ENCODE measurements at regions not wholly inside any gene's neighbourhood (a gene's known extent, or its start where the extent isn't known, plus 50 kb on each side); places are given as distances from the start of the nearest gene placed in this dataset.
"Not testable (repeated sequence)": the region's sequence is repeated elsewhere in the genome, so short reads cannot be mapped to it uniquely, and the experiment has no call there.

GRCh38 chr1:149284773-149285172 is 181.4 kb upstream of the NBPF9 start:
- H3K9me3 ChIP-seq (replicated peaks; ENCODE audit: control insufficient read depth, insufficient read depth, low read length); H3K4me2 ChIP-seq (ENCODE audit: control insufficient read depth, insufficient read depth); H3K36me3 ChIP-seq (ENCODE audit: control insufficient read depth in 2 of 2, insufficient read depth in 2 of 2, low read length in 1 of 2); SMC1A ChIA-PET (ENCODE audit: uncharacterized antibody, unreplicated experiment); H3K27me3 ChIP-seq (replicated peaks in 1 of 2; ENCODE audit: control insufficient read depth in 2 of 2, insufficient read depth in 2 of 2, low read length in 1 of 2); CTCF ChIA-PET; in situ Hi-C loops (cut with MboI); DNase-seq (ENCODE audit: low read depth, low spot score); H3K27ac ChIP-seq (ENCODE audit: control insufficient read depth, insufficient read depth); H3K4me3 ChIP-seq; H3K79me2 ChIP-seq (ENCODE audit: control insufficient read depth, insufficient read depth, low read length); POLR2A ChIA-PET; H4K20me1 ChIP-seq (ENCODE audit: control insufficient read depth, insufficient read depth); RAD21 ChIA-PET (ENCODE audit: unreplicated experiment); H3K4me1 ChIP-seq (ENCODE audit: control insufficient read depth, insufficient read depth, low read length); H3K9ac ChIP-seq (ENCODE audit: control insufficient read depth, insufficient read depth, low read length); BruUV-seq (replicated peaks); FAIRE-seq; intact Hi-C loops (cut with micrococcal nuclease; ENCODE audit: unreplicated experiment); H2AFZ ChIP-seq (ENCODE audit: control insufficient read depth, low read depth, low read length): not testable (repeated sequence)
- no CpG with 5 or more reads among the region's 4 CpGs for WGBS (ENCODE audit: insufficient coverage, insufficient replicate concordance, low lambda C conversion rate, missing lambda C conversion rate)
- peak; percentile 14; the same call in 2 of the 3 replicates for ATAC-seq

GRCh38 chr1:149285205-149285604 is 181.9 kb upstream of the NBPF9 start:
- SMC1A ChIA-PET (ENCODE audit: uncharacterized antibody, unreplicated experiment); H3K27me3 ChIP-seq (replicated peaks in 1 of 2; ENCODE audit: control insufficient read depth in 2 of 2, insufficient read depth in 2 of 2, low read length in 1 of 2); DNase-seq (ENCODE audit: low read depth, low spot score); H3K4me1 ChIP-seq (ENCODE audit: control insufficient read depth, insufficient read depth, low read length); H3K4me3 ChIP-seq; intact Hi-C loops (cut with micrococcal nuclease; ENCODE audit: unreplicated experiment); FAIRE-seq; in situ Hi-C loops (cut with MboI); H3K4me2 ChIP-seq (ENCODE audit: control insufficient read depth, insufficient read depth); BruUV-seq (replicated peaks); H3K27ac ChIP-seq (ENCODE audit: control insufficient read depth, insufficient read depth); H4K20me1 ChIP-seq (ENCODE audit: control insufficient read depth, insufficient read depth); H3K9ac ChIP-seq (ENCODE audit: control insufficient read depth, insufficient read depth, low read length); H3K79me2 ChIP-seq (ENCODE audit: control insufficient read depth, insufficient read depth, low read length); H3K9me3 ChIP-seq (replicated peaks; ENCODE audit: control insufficient read depth, insufficient read depth, low read length); POLR2A ChIA-PET; H2AFZ ChIP-seq (ENCODE audit: control insufficient read depth, low read depth, low read length); CTCF ChIA-PET; RAD21 ChIA-PET (ENCODE audit: unreplicated experiment); H3K36me3 ChIP-seq (ENCODE audit: control insufficient read depth in 2 of 2, insufficient read depth in 2 of 2, low read length in 1 of 2): not testable (repeated sequence)
- ATAC-seq = peak; percentile 44
- WGBS (ENCODE audit: insufficient coverage, insufficient replicate concordance, low lambda C conversion rate, missing lambda C conversion rate) = no CpG with 5 or more reads among the region's 14 CpGs

- BruUV-seq (replicated peaks); intact Hi-C loops (cut with micrococcal nuclease; ENCODE audit: unreplicated experiment); H3K9ac ChIP-seq (ENCODE audit: control insufficient read depth, insufficient read depth, low read length); in situ Hi-C loops (cut with MboI); H3K4me1 ChIP-seq (ENCODE audit: control insufficient read depth, insufficient read depth, low read length); RAD21 ChIA-PET (ENCODE audit: unreplicated experiment); H4K20me1 ChIP-seq (ENCODE audit: control insufficient read depth, insufficient read depth); H3K27ac ChIP-seq (ENCODE audit: control insufficient read depth, insufficient read depth); H3K9me3 ChIP-seq (replicated peaks; ENCODE audit: control insufficient read depth, insufficient read depth, low read length); H3K27me3 ChIP-seq (replicated peaks in 1 of 2; ENCODE audit: control insufficient read depth in 2 of 2, insufficient read depth in 2 of 2, low read length in 1 of 2); POLR2A ChIA-PET; H3K4me3 ChIP-seq; DNase-seq (ENCODE audit: low read depth, low spot score); CTCF ChIA-PET; H3K4me2 ChIP-seq (ENCODE audit: control insufficient read depth, insufficient read depth); H3K79me2 ChIP-seq (ENCODE audit: control insufficient read depth, insufficient read depth, low read length); FAIRE-seq; H2AFZ ChIP-seq (ENCODE audit: control insufficient read depth, low read depth, low read length); H3K36me3 ChIP-seq (ENCODE audit: control insufficient read depth in 2 of 2, insufficient read depth in 2 of 2, low read length in 1 of 2); SMC1A ChIA-PET (ENCODE audit: uncharacterized antibody, unreplicated experiment): not testable (repeated sequence)
- ATAC-seq = peak; percentile 86
- WGBS (ENCODE audit: insufficient coverage, insufficient replicate concordance, low lambda C conversion rate, missing lambda C conversion rate) = no CpG with 5 or more reads among the region's 38 CpGs
Measured at GRCh38 chr1:149285638-149286037, 182.3 kb upstream of the NBPF9 start.

GRCh38 chr1:149288580-149288979 is 185.2 kb upstream of the NBPF9 start:
- SMC1A ChIA-PET (ENCODE audit: uncharacterized antibody, unreplicated experiment); POLR2A ChIA-PET; H3K27me3 ChIP-seq (replicated peaks in 1 of 2; ENCODE audit: control insufficient read depth in 2 of 2, insufficient read depth in 2 of 2, low read length in 1 of 2); FAIRE-seq; RAD21 ChIA-PET (ENCODE audit: unreplicated experiment); H3K4me3 ChIP-seq; H2AFZ ChIP-seq (ENCODE audit: control insufficient read depth, low read depth, low read length); H3K27ac ChIP-seq (ENCODE audit: control insufficient read depth, insufficient read depth); H3K9me3 ChIP-seq (replicated peaks; ENCODE audit: control insufficient read depth, insufficient read depth, low read length); H4K20me1 ChIP-seq (ENCODE audit: control insufficient read depth, insufficient read depth); H3K9ac ChIP-seq (ENCODE audit: control insufficient read depth, insufficient read depth, low read length); in situ Hi-C loops (cut with MboI); H3K79me2 ChIP-seq (ENCODE audit: control insufficient read depth, insufficient read depth, low read length); DNase-seq (ENCODE audit: low read depth, low spot score); H3K4me2 ChIP-seq (ENCODE audit: control insufficient read depth, insufficient read depth); H3K36me3 ChIP-seq (ENCODE audit: control insufficient read depth in 2 of 2, insufficient read depth in 2 of 2, low read length in 1 of 2); BruUV-seq (replicated peaks); intact Hi-C loops (cut with micrococcal nuclease; ENCODE audit: unreplicated experiment); ATAC-seq; CTCF ChIA-PET; H3K4me1 ChIP-seq (ENCODE audit: control insufficient read depth, insufficient read depth, low read length): not testable (repeated sequence)
- 0% methylated on average over 1 of the region's 1 CpG for WGBS (ENCODE audit: insufficient coverage, insufficient replicate concordance, low lambda C conversion rate, missing lambda C conversion rate)

All from GM12878 (cell line).